A549 (cell line): ENCODE measurements at regions not wholly inside any gene's neighbourhood (a gene's known extent, or its start where the extent isn't known, plus 50 kb on each side); places are given as distances from the start of the nearest gene placed in this dataset.
"Not testable (repeated sequence)": the region's sequence is repeated elsewhere in the genome, so short reads cannot be mapped to it uniquely, and the experiment has no call there.

Source experiments
- ATAC-seq, 2 experiments: fragments of 200-7000 bp in 1 of 2; fragments of >200 bp in 1 of 2; cut with Nextera tagmentation in 1 of 2; cut with Tn5 transposase in 1 of 2; 3 replicates each; pipeline versions ENCODE4 v1.8.0 to v1.9.1; 2018 to 2020; ENCODE audit warnings: mild to moderate bottlenecking in 1 of 2, moderate library complexity in 1 of 2
- CTCF ChIA-PET: fragments of 300-600 bp; sonication (Branson Sonifier 250); formaldehyde crosslinking; extraction: SDS; loops from one replicate; lab custom pipeline; 2021; ENCODE audit warnings: antibody characterized with exemption, inconsistent platforms; lab: Yijun Ruan, JAX
- POLR2A ChIA-PET: fragments of 350-600 bp; formaldehyde crosslinking; extraction: SDS; loops from one replicate; lab custom pipeline; 2021; ENCODE audit warnings: antibody characterized with exemption, inconsistent platforms; lab: Yijun Ruan, JAX
- DNase-seq, 2 experiments: peaks; one replicate each; pipeline versions ENCODE4 v3.0.0 to v3.0.0-alpha.2; 2011 to 2016; ENCODE audit warnings: low read depth in 1 of 2, low spot score in 1 of 2
- FAIRE-seq: peaks from 2 replicates; lab custom pipeline; 2011; peaks lifted over from hg19 to GRCh38; lab: Jason Lieb, UNC
- H3K27ac ChIP-seq, 2 experiments: fragments of >200 bp; sonication (Bioruptor Twin); formaldehyde crosslinking; 3 replicates each; pipeline ENCODE4 v1.5.1; 2016 to 2017
- H3K4me1 ChIP-seq: fragments of >200 bp; sonication (Bioruptor Twin); formaldehyde crosslinking; 3 replicates; pipeline ENCODE4 v1.6.1; 2016
- H3K4me2 ChIP-seq: fragments of >200 bp; sonication (Bioruptor Twin); formaldehyde crosslinking; 3 replicates; pipeline ENCODE4 v1.6.1; 2016
- H3K4me3 ChIP-seq: fragments of >200 bp; sonication (Bioruptor Twin); formaldehyde crosslinking; 3 replicates; pipeline ENCODE4 v1.5.1; 2016
- H3K9me3 ChIP-seq: fragments of >200 bp; sonication (Bioruptor Twin); formaldehyde crosslinking; 3 replicates; pipeline ENCODE4 v1.6.1; 2016
- CEBPB ChIP-seq, 2 experiments: fragments of >200 bp in 1 of 2; sonication (Bioruptor Twin) in 1 of 2; formaldehyde crosslinking in 1 of 2; IDR thresholded peaks; 2 replicates each; pipeline ENCODE4 v1.6.1; 2012 to 2016
- CHD2 ChIP-seq: fragments of 150-350 bp; IDR thresholded peaks from 2 replicates; pipeline ENCODE4 v1.6.1; 2014; ENCODE audit warnings: low read length; ENCODE audit not compliant: partially characterized antibody
- CHD4 ChIP-seq: fragments of 200-600 bp; sonication (generic); IDR thresholded peaks from 2 replicates; pipeline ENCODE4 v1.6.1; 2016; ENCODE audit warnings: antibody characterized with exemption, mild to moderate bottlenecking, borderline replicate concordance
- EHMT2 ChIP-seq: fragments of 200-600 bp; sonication (generic); IDR thresholded peaks from 2 replicates; pipeline ENCODE4 v1.6.1; 2016; ENCODE audit warnings: antibody characterized with exemption, low read depth, mild to moderate bottlenecking, moderate library complexity
- EP300 ChIP-seq, 2 experiments: fragments of >200 bp; sonication (Bioruptor Twin); formaldehyde crosslinking; IDR thresholded peaks; 2 replicates in 1 of 2; 3 replicates in 1 of 2; pipeline ENCODE4 v1.6.1; 2016 to 2017
- ESRRA ChIP-seq: fragments of 150-350 bp; IDR thresholded peaks from 2 replicates; pipeline ENCODE4 v1.6.1; 2014; ENCODE audit warnings: mild to moderate bottlenecking, low read length, borderline replicate concordance
- FOSL2 ChIP-seq, 2 experiments: fragments of 450-650 bp in 1 of 2; fragments of >200 bp in 1 of 2; sonication (Bioruptor Twin) in 1 of 2; formaldehyde crosslinking; IDR thresholded peaks; 2 replicates each; pipeline versions ENCODE4 v1.5.0 to v1.6.1; 2016 to 2020; ENCODE audit warnings: mild to moderate bottlenecking in 1 of 2, moderate library complexity in 1 of 2
- FOXS1 ChIP-seq: fragments of 250-450 bp; sonication (Bioruptor Pico); IDR thresholded peaks from 2 replicates; pipeline ENCODE4 v1.5.0; 2020; ENCODE audit warnings: mild to moderate bottlenecking, moderate library complexity
- GATA3 ChIP-seq: IDR thresholded peaks from 2 replicates; pipeline ENCODE4 v1.6.1; 2012; ENCODE audit warnings: borderline replicate concordance
- HOXA7 ChIP-seq: fragments of 250-450 bp; sonication (Bioruptor Pico); IDR thresholded peaks from 2 replicates; pipeline ENCODE4 v1.5.0; 2020; ENCODE audit warnings: mild to moderate bottlenecking, moderate library complexity
- HOXB5 ChIP-seq: fragments of 250-450 bp; sonication (Bioruptor Pico); IDR thresholded peaks from 2 replicates; pipeline ENCODE4 v1.5.0; 2020; ENCODE audit warnings: mild to moderate bottlenecking, moderate library complexity
- KDM5A ChIP-seq: fragments of 200-600 bp; sonication (generic); IDR thresholded peaks from 2 replicates; pipeline ENCODE4 v1.6.1; 2016; ENCODE audit warnings: antibody characterized with exemption, mild to moderate bottlenecking
- MYC ChIP-seq: IDR thresholded peaks from 2 replicates; pipeline ENCODE4 v1.6.1; 2012; ENCODE audit warnings: mild to moderate bottlenecking, inconsistent platforms, low read length, improper control_type of control experiment, borderline replicate concordance
- NFE2L2 ChIP-seq: fragments of 150-350 bp; conservative IDR thresholded peaks from 2 replicates; pipeline ENCODE4 v1.6.1; 2014; ENCODE audit warnings: low read length
- NPAS2 ChIP-seq: fragments of 250-450 bp; sonication (Bioruptor Pico); IDR thresholded peaks from 2 replicates; pipeline ENCODE4 v1.8.0; 2022; ENCODE audit warnings: mild to moderate bottlenecking, moderate library complexity, borderline replicate concordance
- NR3C1 ChIP-seq: fragments of >200 bp; sonication (Bioruptor Twin); formaldehyde crosslinking; IDR thresholded peaks from 3 replicates; pipeline ENCODE4 v1.6.1; 2017
- POLR2A ChIP-seq: IDR thresholded peaks from 2 replicates; pipeline ENCODE4 v1.6.1; 2012; ENCODE audit warnings: mild to moderate bottlenecking, low read length
- POLR2AphosphoS2 ChIP-seq: conservative IDR thresholded peaks from 2 replicates; pipeline ENCODE4 v1.6.1; 2012; ENCODE audit warnings: low read length, improper control_type of control experiment, inconsistent platforms
- RAD21 ChIP-seq, 2 experiments: fragments of >200 bp in 1 of 2; sonication (Bioruptor Twin) in 1 of 2; formaldehyde crosslinking in 1 of 2; IDR thresholded peaks in 1 of 2; conservative IDR thresholded peaks in 1 of 2; 2 replicates in 1 of 2; 3 replicates in 1 of 2; pipeline ENCODE4 v1.6.1; 2012 to 2018; ENCODE audit warnings: inconsistent platforms in 1 of 2
- RCOR1 ChIP-seq: fragments of 150-350 bp; IDR thresholded peaks from 2 replicates; pipeline ENCODE4 v1.6.1; 2014; ENCODE audit warnings: antibody characterized with exemption, low read length, low read depth
- REST ChIP-seq: fragments of 200-600 bp; sonication (generic); IDR thresholded peaks from 2 replicates; pipeline ENCODE4 v1.6.1; 2016; ENCODE audit warnings: antibody characterized with exemption, mild to moderate bottlenecking, moderate library complexity
- RNF2 ChIP-seq: fragments of 200-600 bp; sonication (generic); IDR thresholded peaks from 2 replicates; pipeline ENCODE4 v1.6.1; 2016; ENCODE audit warnings: low read depth, mild to moderate bottlenecking, antibody characterized with exemption, moderate library complexity, borderline replicate concordance
- SREBF2 ChIP-seq: fragments of 450-650 bp; IDR thresholded peaks from 2 replicates; pipeline ENCODE4 v1.6.1; 2014; ENCODE audit warnings: mild to moderate bottlenecking, moderate library complexity
- TP53 ChIP-seq: fragments of 250-450 bp; sonication (Bioruptor Pico); IDR thresholded peaks from 2 replicates; pipeline ENCODE4 v1.5.0; 2021; ENCODE audit warnings: mild to moderate bottlenecking, moderate library complexity
- ZFP36 ChIP-seq: fragments of 450-650 bp; IDR thresholded peaks from 2 replicates; pipeline ENCODE4 v1.6.1; 2014; ENCODE audit warnings: borderline replicate concordance; ENCODE audit not compliant: partially characterized antibody
- ZNF302 ChIP-seq: fragments of 250-450 bp; sonication (Bioruptor Pico); IDR thresholded peaks from 2 replicates; pipeline ENCODE4 v1.9.0; 2021; ENCODE audit warnings: inconsistent platforms, mild to moderate bottlenecking, moderate library complexity
- ZSCAN20 ChIP-seq: fragments of 250-450 bp; sonication (Bioruptor Pico); IDR thresholded peaks from 2 replicates; pipeline ENCODE4 v1.8.0; 2022; ENCODE audit warnings: mild to moderate bottlenecking, moderate library complexity
- WGBS: methylation state at CpG from one replicate; pipeline ENCODE4 v1.1.6; 2017; ENCODE audit errors: missing lambda C conversion rate; 5-methylcytosine and 5-hydroxymethylcytosine counted together

GRCh38 chr4:98822144-98822543, 106.8 kb downstream of the EIF4E start:
- FAIRE-seq (no peak), ATAC-seq (no peak)
- 68% methylated on average over 4 of the region's 4 CpGs for WGBS
- no peaks in the 10 kb centered on the region for H3K9me3 ChIP-seq
- POLR2A ChIA-PET: no interaction called here
- TF ChIP-seq EP300 (IDR thresholded peaks at IDR 0.05): no peak
- TF ChIP-seq RCOR1: no peak
- no peak for TF ChIP-seq RNF2
- TF ChIP-seq, all 56 proteins: peak for 0
- Histone ChIP-seq H3K4me3 (no peak overlapping the region), H3K27ac (no peak overlapping the region), H3K4me2 (no peak overlapping the region), H3K4me1 (no peaks in the 10 kb centered on the region)
- DNase-seq: no peak
- CTCF ChIA-PET: interaction anchor here (1.3 kb wide), 1 partner anchor 13 kb away, joined by 4 read pairs; no protein-coding TSS in a partner anchor

DNA sequence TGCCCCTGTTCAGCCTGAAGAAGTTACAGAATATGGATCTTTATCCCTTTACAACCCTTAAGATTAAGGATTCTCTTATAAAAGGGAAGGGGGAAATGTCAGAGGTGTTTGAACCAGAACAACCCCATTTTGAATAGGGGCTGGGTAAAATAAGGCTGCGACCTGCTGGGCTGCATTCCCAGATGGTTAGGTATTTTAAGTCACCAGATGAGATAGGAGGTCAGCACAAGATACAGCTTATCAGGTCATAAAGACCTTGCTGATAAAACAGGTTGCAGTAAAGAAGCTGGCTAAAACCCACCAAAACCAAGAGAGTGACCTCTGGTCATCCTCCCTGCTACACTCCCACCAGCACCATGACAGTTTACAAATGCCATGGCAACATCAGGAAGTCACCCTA, 110.8 kb downstream of the EIF4E start:
- H3K4me3 ChIP-seq, POLR2A ChIA-PET, H3K9me3 ChIP-seq, H3K4me2 ChIP-seq, ATAC-seq, H3K27ac ChIP-seq, CTCF ChIA-PET, DNase-seq, H3K4me1 ChIP-seq, FAIRE-seq: not testable (repeated sequence)
- 60% methylated on average over 1 of the region's 1 CpG for WGBS

- no peaks in the 10 kb centered on the region for H3K9me3 ChIP-seq
- no peak overlapping the region for H3K27ac ChIP-seq
- no peak for DNase-seq
- H3K4me1 ChIP-seq: no peaks in the 10 kb centered on the region
- H3K4me3 ChIP-seq: no peak overlapping the region
- no peak for TF ChIP-seq MYC
- TF ChIP-seq, all 56 proteins: peak for 0
- H3K4me2 ChIP-seq: no peak overlapping the region
- ChIA-PET CTCF (no interaction called here), POLR2A (no interaction called here)
- FAIRE-seq (no peak), ATAC-seq (no peak)
- WGBS: 9% methylated on average over 1 of the region's 1 CpG
These were observed 112.1 kb downstream of the EIF4E start for GRCh38 chr4:98816816-98817215.

GRCh38 chr4:98816386-98816785, 112.5 kb downstream of the EIF4E start:
- ChIA-PET POLR2A (no interaction called here), CTCF (no interaction called here)
- no peaks in the 10 kb centered on the region for H3K4me1 ChIP-seq
- H3K4me3 ChIP-seq: no peak overlapping the region
- no peak overlapping the region for H3K27ac ChIP-seq
- DNase-seq: no peak
- H3K4me2 ChIP-seq: no peak overlapping the region
- no peak for ATAC-seq
- TF ChIP-seq FOXS1 (CRISPR knock-in tag): no peak
- no peak for TF ChIP-seq CEBPB (IDR thresholded peaks at IDR 0.05)
- no peak for TF ChIP-seq SREBF2
- TF ChIP-seq ZSCAN20 (CRISPR knock-in tag): no peak
- no peak for TF ChIP-seq NFE2L2
- TF ChIP-seq MYC: no peak
- no peak for TF ChIP-seq ZFP36
- no peak for TF ChIP-seq EHMT2
- TF ChIP-seq POLR2AphosphoS2: no peak
- no peaks in the 10 kb centered on the region for H3K9me3 ChIP-seq
- no peak for FAIRE-seq

- Histone ChIP-seq H3K4me3 (no peak overlapping the region), H3K4me1 (no peaks in the 10 kb centered on the region), H3K4me2 (no peak overlapping the region), H3K27ac (no peak overlapping the region), H3K9me3 (no peaks in the 10 kb centered on the region)
- CTCF ChIA-PET: no interaction called here
- 57% methylated on average over 2 of the region's 2 CpGs for WGBS
- DNase-seq: no peak
- no peak for ATAC-seq
- POLR2A ChIA-PET: no interaction called here
- TF ChIP-seq HOXA7 (CRISPR knock-in tag) (no peak), FOSL2 (IDR thresholded peaks at IDR 0.05) (no peak), FOSL2 (CRISPR knock-in tag; IDR thresholded peaks at IDR 0.05) (no peak), CHD2 (no peak), NR3C1 (no peak), POLR2A (no peak), TP53 (CRISPR knock-in tag) (no peak), ZNF302 (CRISPR knock-in tag) (no peak), REST (no peak), RCOR1 (no peak), NPAS2 (CRISPR knock-in tag) (no peak), ZFP36 (no peak), GATA3 (no peak), KDM5A (no peak), HOXB5 (CRISPR knock-in tag) (no peak), RAD21 (conservative IDR thresholded peaks at IDR 0.05 in 1 of 2, IDR thresholded peaks at IDR 0.05 in 1 of 2) (no peak), ESRRA (no peak), ZSCAN20 (CRISPR knock-in tag) (no peak), CHD4 (no peak)
- no peak for FAIRE-seq
These were observed 124.5 kb downstream of the EIF4E start for GRCh38 chr4:98804403-98804802.
